ENCODE measurements at regions not wholly inside any gene's neighbourhood (a gene's known extent, or its start where the extent isn't known, plus 50 kb on each side); places are given as distances from the start of the nearest gene placed in this dataset.

DNA sequence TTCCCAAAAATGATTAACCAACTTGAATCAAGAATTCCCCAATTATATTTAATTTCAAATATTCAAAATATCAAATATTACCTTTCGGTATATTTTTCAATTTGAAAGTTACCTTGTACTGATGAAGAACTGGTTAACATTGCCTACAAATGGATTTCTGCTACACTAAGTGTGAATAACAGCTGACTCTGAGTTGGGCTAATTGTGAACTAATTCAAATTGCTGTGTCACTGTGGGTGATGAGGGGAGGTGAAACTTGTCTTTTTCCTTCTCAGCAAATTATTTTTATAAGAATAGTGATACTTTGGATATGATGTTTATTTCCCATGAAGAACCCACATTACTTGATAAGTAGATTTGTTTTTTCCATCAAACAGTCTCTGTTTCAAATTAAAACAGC lies 103.4 kb upstream of the RPS23 start:
- Histone ChIP-seq H3K4me3 (no peak overlapping the region), H3K27ac (no peak overlapping the region), H3K27me3 (no peaks in the 10 kb centered on the region), H3K9me3 (no peaks in the 10 kb centered on the region), H3K4me1 (no peaks in the 10 kb centered on the region), H3K36me3 (no peaks in the 10 kb centered on the region)
- TF ChIP-seq, protein P1, sequence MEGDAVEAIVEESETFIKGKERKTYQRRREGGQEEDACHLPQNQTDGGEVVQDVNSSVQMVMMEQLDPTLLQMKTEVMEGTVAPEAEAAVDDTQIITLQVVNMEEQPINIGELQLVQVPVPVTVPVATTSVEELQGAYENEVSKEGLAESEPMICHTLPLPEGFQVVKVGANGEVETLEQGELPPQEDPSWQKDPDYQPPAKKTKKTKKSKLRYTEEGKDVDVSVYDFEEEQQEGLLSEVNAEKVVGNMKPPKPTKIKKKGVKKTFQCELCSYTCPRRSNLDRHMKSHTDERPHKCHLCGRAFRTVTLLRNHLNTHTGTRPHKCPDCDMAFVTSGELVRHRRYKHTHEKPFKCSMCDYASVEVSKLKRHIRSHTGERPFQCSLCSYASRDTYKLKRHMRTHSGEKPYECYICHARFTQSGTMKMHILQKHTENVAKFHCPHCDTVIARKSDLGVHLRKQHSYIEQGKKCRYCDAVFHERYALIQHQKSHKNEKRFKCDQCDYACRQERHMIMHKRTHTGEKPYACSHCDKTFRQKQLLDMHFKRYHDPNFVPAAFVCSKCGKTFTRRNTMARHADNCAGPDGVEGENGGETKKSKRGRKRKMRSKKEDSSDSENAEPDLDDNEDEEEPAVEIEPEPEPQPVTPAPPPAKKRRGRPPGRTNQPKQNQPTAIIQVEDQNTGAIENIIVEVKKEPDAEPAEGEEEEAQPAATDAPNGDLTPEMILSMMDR (IDR thresholded peaks at IDR 0.05) = no peak
- TF ChIP-seq POLR2A (IDR thresholded peaks at IDR 0.05) = no peak
- DNase-seq = no peak
- intact Hi-C loops (cut with DNase I; ENCODE audit: low total_unique reads) = no loop called here

DNA sequence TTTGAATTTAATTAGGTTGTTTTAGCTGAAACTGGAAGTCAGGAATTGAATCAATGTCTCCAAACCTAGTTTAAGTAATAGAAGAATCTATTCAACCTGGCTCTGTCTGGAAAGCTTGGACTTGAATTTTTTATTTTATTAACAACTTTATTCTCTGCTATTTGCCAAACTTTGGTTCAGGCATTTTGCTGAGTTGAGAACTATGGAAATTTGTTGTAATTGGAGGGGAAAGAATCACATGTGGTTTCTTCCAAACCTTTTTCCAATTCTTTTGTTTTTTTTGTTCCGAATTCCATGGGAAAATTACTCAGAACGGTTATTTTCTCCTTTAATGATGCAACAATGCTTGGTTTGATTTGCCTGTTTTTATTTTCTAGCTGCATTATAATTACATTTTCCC lies 98.2 kb upstream of the RPS23 start:
- no peaks in the 10 kb centered on the region for H3K36me3 ChIP-seq
- intact Hi-C loops (cut with DNase I; ENCODE audit: low total_unique reads) = no loop called here
- TF ChIP-seq, protein P1 (IDR thresholded peaks at IDR 0.05) = no peak
- no peak for TF ChIP-seq POLR2A (IDR thresholded peaks at IDR 0.05)
- DNase-seq = no peak
- H3K27ac ChIP-seq = peak overlapping the region in 1 of 2 donors; percentile 31
- no peak overlapping the region for H3K4me3 ChIP-seq
- H3K9me3 ChIP-seq = no peaks in the 10 kb centered on the region
- no peaks in the 10 kb centered on the region for H3K4me1 ChIP-seq
- no peaks in the 10 kb centered on the region for H3K27me3 ChIP-seq

DNA sequence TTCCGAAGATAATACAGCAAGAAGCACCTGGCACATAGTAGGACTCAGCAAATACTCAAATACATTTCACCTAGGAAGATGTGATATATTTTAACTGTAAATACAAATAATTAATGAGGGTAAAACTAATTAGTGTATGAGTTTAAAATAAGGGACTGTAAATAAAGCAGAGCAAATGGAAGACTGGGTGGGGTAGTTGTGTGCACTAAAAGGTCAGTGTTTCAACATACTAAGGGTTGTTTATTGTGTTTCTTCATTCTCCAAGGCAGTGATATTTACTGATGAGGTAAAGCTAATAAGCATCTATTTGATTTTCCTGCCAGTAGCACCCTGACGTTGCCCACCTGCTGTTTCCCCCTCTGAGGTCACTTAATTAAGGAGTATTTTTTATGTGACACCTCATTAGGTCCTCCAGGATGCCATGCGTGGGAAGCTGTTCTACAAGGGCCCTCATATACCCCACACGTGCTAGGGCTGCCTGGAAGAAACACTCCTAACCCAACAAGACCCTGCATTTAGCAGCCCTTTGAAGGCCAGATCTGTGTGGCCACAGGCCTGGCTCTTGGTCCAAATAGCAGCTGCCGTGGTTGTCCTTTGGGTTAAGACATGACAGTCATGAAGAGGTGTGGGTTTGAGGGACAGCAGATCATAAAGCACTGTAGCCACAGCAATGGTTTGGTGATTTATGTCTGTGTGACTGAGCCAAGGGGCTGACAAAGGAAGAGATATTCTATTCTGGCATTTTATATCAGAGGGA lies 97.5 kb upstream of the RPS23 start:
- Histone ChIP-seq H3K27ac (peak overlapping the region; percentile 11 to 31), H3K27me3 (no peaks in the 10 kb centered on the region), H3K9me3 (no peaks in the 10 kb centered on the region), H3K4me3 (no peak overlapping the region), H3K36me3 (no peaks in the 10 kb centered on the region), H3K4me1 (no peaks in the 10 kb centered on the region)
- intact Hi-C loops (cut with DNase I; ENCODE audit: low total_unique reads) = no loop called here
- no peak for DNase-seq
- TF ChIP-seq, protein P1 (IDR thresholded peaks at IDR 0.05) = no peak
- TF ChIP-seq POLR2A (IDR thresholded peaks at IDR 0.05) = no peak

DNA sequence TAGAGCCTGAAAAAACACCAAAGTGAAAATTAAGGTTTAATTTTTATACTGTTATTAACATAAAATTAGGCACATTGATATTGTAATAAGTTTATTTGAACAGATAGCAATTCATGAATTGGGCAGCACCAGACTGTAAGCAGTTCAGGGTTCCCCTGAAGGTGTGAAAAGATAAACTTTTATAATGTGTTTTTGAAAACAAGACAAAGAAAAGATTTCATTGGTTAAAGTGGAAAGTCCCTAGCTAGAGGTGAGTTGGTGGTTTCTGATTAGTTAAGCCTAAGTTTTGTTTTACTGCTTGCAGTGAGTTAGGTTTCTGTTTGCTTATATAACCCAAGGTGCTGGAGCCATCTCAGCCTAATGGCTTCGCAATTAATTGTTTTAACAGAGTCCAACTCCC lies 96.5 kb upstream of the RPS23 start:
- no peaks in the 10 kb centered on the region for H3K36me3 ChIP-seq
- TF ChIP-seq POLR2A (IDR thresholded peaks at IDR 0.05) = no peak
- TF ChIP-seq, protein P1 (IDR thresholded peaks at IDR 0.05) = no peak
- no peak overlapping the region for H3K27ac ChIP-seq
- no peak for DNase-seq
- no peaks in the 10 kb centered on the region for H3K9me3 ChIP-seq
- no peak overlapping the region for H3K4me3 ChIP-seq
- intact Hi-C loops (cut with DNase I; ENCODE audit: low total_unique reads) = no loop called here
- no peaks in the 10 kb centered on the region for H3K4me1 ChIP-seq
- H3K27me3 ChIP-seq = no peaks in the 10 kb centered on the region

DNA sequence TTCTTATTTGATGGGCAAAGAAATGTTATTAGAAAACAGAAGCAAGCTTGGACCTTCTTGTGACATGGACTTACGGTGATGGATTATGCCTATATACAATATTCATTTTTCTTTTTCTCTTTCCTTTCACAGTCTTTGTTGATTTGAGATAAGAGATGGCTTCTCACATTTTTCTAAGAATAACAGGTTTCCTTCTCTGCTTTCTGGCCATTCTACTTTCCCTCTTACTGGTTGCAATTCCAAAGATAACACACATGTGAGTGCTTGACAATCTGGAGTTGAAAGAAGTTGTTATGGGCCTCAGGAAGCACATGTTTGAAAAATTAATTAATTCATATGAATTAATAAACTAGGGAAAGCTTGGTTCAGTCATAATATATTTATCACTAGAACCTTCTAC lies 89.8 kb upstream of the RPS23 start:
- DNase-seq = no peak
- no peaks in the 10 kb centered on the region for H3K9me3 ChIP-seq
- H3K4me1 ChIP-seq = no peaks in the 10 kb centered on the region
- no peak overlapping the region for H3K4me3 ChIP-seq
- H3K36me3 ChIP-seq = no peaks in the 10 kb centered on the region
- no peaks in the 10 kb centered on the region for H3K27me3 ChIP-seq
- intact Hi-C loops (cut with DNase I; ENCODE audit: low total_unique reads) = no loop called here
- no peak overlapping the region for H3K27ac ChIP-seq
- TF ChIP-seq, protein P1 (IDR thresholded peaks at IDR 0.05) = no peak
- TF ChIP-seq POLR2A (IDR thresholded peaks at IDR 0.05) = no peak

All from uterus (tissue), 3 donors.